SK-MEL-5 (cell line): ENCODE measurements at regions not wholly inside any gene's neighbourhood (a gene's known extent, or its start where the extent isn't known, plus 50 kb on each side); places are given as distances from the start of the nearest gene placed in this dataset.

ENCODE experiments used
- DNase-seq: peaks from one replicate; pipeline ENCODE4 v3.0.0-alpha.2; 2016; ENCODE audit warnings: low read depth, low spot score
- in situ Hi-C: cut with HindIII; loops from 2 replicates; pipeline ENCODE4 v1.10.0; 2016; ENCODE audit warnings: low sequenced_read_pairs, high pct_unique_total_duplicates, low pct_unique_long_range_greater_than_20kb

- in situ Hi-C loops = no loop called here
- DNase-seq = no peak
These were observed 319.2 kb downstream of the DUSP6 start for GRCh38 chr12:89033062-89033461.

GRCh38 chr12:89029961-89030360 lies 322.3 kb downstream of the DUSP6 start:
- DNase-seq = no peak
- in situ Hi-C loops = no loop called here

- in situ Hi-C loops = no loop called here
- no peak for DNase-seq
These were observed 327.7 kb downstream of the DUSP6 start for GRCh38 chr12:89024580-89024979.

- in situ Hi-C loops = no loop called here
- DNase-seq = no peak
These were observed 328.4 kb downstream of the DUSP6 start for GRCh38 chr12:89023936-89024335.

GRCh38 chr12:89020689-89021088 lies 331.6 kb downstream of the DUSP6 start:
- in situ Hi-C loops = no loop called here
- DNase-seq = no peak

- DNase-seq = no peak
- in situ Hi-C loops = no loop called here
These were observed 332.2 kb downstream of the DUSP6 start for GRCh38 chr12:89020121-89020480.

GRCh38 chr12:89019439-89020120 lies 332.7 kb downstream of the DUSP6 start:
- peak; percentile 94 for DNase-seq
- in situ Hi-C loops = no loop called here

- DNase-seq = peak; percentile 85
- in situ Hi-C loops = no loop called here
These were observed 335.1 kb downstream of the DUSP6 start for GRCh38 chr12:89016970-89017778.

- DNase-seq = no peak
- in situ Hi-C loops = no loop called here
These were observed 336.9 kb downstream of the DUSP6 start for GRCh38 chr12:89015419-89015818.

- in situ Hi-C loops = no loop called here
- peak; percentile 35 for DNase-seq
These were observed 353.9 kb downstream of the DUSP6 start for GRCh38 chr12:88998421-88998820.

- in situ Hi-C loops = no loop called here
- DNase-seq = peak; percentile 14
These were observed 356.0 kb downstream of the DUSP6 start for GRCh38 chr12:88996200-88996788.

- no peak for DNase-seq
- in situ Hi-C loops = no loop called here
These were observed 357.3 kb downstream of the DUSP6 start for GRCh38 chr12:88994971-88995370.

GRCh38 chr12:88994537-88994936 lies 357.8 kb downstream of the DUSP6 start:
- in situ Hi-C loops = no loop called here
- DNase-seq = no peak

- in situ Hi-C loops = no loop called here
- DNase-seq = peak; percentile 72
These were observed 358.6 kb downstream of the DUSP6 start for GRCh38 chr12:88993651-88994050.

GRCh38 chr12:88986056-88986455 lies 366.2 kb downstream of the DUSP6 start:
- DNase-seq = no peak
- in situ Hi-C loops = no loop called here

GRCh38 chr12:88985631-88986030 lies 366.7 kb downstream of the DUSP6 start:
- in situ Hi-C loops = no loop called here
- no peak for DNase-seq

GRCh38 chr12:88985011-88985410 lies 367.3 kb downstream of the DUSP6 start:
- DNase-seq = no peak
- in situ Hi-C loops = no loop called here

- in situ Hi-C loops = no loop called here
- DNase-seq = no peak
These were observed 369.6 kb downstream of the DUSP6 start for GRCh38 chr12:88982694-88983093.

GRCh38 chr12:88977115-88977514 lies 375.2 kb downstream of the DUSP6 start:
- DNase-seq = no peak
- in situ Hi-C loops = no loop called here
